Peyer's patch (tissue), 4 donors: ENCODE measurements at regions not wholly inside any gene's neighbourhood (a gene's known extent, or its start where the extent isn't known, plus 50 kb on each side); places are given as distances from the start of the nearest gene placed in this dataset.

ENCODE experiments used
- DNase-seq, 3 donors: peaks; one replicate each; pipeline ENCODE4 v3.0.0-alpha.2; 2017 to 2019
- H3K27ac ChIP-seq, 4 donors: fragments of 200-600 bp; sonication (generic); one replicate each; pipeline ENCODE4 v1.5.1; 2016 to 2019
- H3K27me3 ChIP-seq, 2 donors: fragments of 200-600 bp; sonication (generic); one replicate each; pipeline ENCODE4 v1.5.1; 2019
- H3K36me3 ChIP-seq, 3 donors: fragments of 200-600 bp; sonication (generic); one replicate each; pipeline ENCODE4 v1.5.1; 2016 to 2019
- H3K4me1 ChIP-seq, 4 donors: fragments of 200-600 bp; sonication (generic); one replicate each; pipeline ENCODE4 v1.5.1; 2016 to 2019
- H3K4me3 ChIP-seq, 4 donors: fragments of 200-600 bp; sonication (generic); 1 replicate in 3 of 4; 2 replicates in 1 of 4; pipeline ENCODE4 v1.5.1; 2016 to 2019; ENCODE audit warnings: mild to moderate bottlenecking in 1 of 4
- H3K9me3 ChIP-seq, 4 donors: fragments of 200-600 bp; sonication (generic); one replicate each; pipeline ENCODE4 v1.5.1; 2016 to 2019; ENCODE audit warnings: mild to moderate bottlenecking in 1 of 4
- POLR2A ChIP-seq, 2 donors: fragments of 450-650 bp; IDR thresholded peaks; one replicate each; pipeline ENCODE4 v1.5.1; 2017; ENCODE audit warnings: antibody characterized with exemption in 2 of 2, mild to moderate bottlenecking in 2 of 2, moderate library complexity in 2 of 2
- TF ChIP-seq, protein P1 (sequence below), 6 experiments: fragments of 450-650 bp in 4 of 6; fragments of 200-600 bp in 2 of 6; sonication (generic) in 1 of 6; IDR thresholded peaks; one replicate each; pipeline ENCODE4 v1.5.1; 2017 to 2019; ENCODE audit warnings: antibody characterized with exemption in 6 of 6, mild to moderate bottlenecking in 3 of 6, moderate library complexity in 1 of 6

DNA sequence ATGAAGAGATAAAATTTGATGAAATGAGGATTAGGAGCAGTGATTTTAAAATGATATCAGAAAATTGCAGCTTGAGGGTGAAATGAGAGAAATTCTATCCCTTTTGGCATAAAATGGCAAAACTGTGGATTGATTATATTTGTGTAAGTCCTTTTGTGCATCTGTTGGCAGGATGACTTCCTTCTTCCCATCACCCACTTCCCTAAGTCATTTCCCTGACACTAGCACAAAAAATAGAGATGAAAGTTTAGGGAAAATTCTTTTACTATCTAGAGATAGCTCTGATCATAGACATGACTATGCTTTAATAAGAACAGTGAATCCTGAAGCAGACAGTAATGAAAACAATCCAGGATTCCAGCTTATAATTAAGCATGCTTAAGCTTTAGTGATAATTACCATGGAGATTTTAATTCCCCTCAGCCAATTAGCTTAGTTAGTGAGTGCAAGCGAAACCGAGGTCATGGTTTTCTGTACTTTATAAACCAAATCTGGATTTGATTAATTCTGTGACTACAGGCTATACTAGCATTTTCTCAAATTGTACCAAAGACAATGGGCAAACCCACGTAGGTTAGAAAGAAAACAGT is 163.6 kb upstream of the TARS1 start:
- Histone ChIP-seq H3K27ac (no peak overlapping the region), H3K9me3 (no peaks in the 10 kb centered on the region), H3K27me3 (no peaks in the 10 kb centered on the region), H3K4me3 (no peak overlapping the region), H3K36me3 (no peaks in the 10 kb centered on the region), H3K4me1 (no peaks in the 10 kb centered on the region)
- TF ChIP-seq POLR2A (IDR thresholded peaks at IDR 0.05): no peak
- TF ChIP-seq, protein P1, sequence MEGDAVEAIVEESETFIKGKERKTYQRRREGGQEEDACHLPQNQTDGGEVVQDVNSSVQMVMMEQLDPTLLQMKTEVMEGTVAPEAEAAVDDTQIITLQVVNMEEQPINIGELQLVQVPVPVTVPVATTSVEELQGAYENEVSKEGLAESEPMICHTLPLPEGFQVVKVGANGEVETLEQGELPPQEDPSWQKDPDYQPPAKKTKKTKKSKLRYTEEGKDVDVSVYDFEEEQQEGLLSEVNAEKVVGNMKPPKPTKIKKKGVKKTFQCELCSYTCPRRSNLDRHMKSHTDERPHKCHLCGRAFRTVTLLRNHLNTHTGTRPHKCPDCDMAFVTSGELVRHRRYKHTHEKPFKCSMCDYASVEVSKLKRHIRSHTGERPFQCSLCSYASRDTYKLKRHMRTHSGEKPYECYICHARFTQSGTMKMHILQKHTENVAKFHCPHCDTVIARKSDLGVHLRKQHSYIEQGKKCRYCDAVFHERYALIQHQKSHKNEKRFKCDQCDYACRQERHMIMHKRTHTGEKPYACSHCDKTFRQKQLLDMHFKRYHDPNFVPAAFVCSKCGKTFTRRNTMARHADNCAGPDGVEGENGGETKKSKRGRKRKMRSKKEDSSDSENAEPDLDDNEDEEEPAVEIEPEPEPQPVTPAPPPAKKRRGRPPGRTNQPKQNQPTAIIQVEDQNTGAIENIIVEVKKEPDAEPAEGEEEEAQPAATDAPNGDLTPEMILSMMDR (IDR thresholded peaks at IDR 0.05): no peak
- no peak for DNase-seq

DNA sequence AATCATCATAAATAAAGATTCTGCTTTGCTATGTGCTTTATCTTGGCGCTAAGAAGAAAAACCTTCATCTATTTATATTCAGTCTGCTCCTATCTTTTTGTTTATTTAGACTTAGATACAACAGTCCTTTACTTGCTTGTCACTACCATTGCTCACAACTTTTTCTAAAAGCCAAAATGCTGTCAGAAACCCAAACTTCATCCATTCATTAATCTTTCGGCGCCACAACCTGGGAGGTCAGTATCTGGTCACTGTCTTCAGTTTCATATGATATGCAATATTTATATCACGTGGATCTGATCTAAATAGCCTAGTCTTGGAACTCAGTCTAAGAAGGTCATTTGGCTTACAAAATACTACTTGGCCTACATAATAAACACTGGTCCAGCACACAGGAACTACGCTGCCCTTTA is 159.3 kb upstream of the TARS1 start:
- no peaks in the 10 kb centered on the region for H3K36me3 ChIP-seq
- no peak overlapping the region for H3K4me3 ChIP-seq
- DNase-seq: no peak
- no peaks in the 10 kb centered on the region for H3K27me3 ChIP-seq
- no peaks in the 10 kb centered on the region for H3K4me1 ChIP-seq
- TF ChIP-seq, protein P1 (IDR thresholded peaks at IDR 0.05): no peak
- no peak for TF ChIP-seq POLR2A (IDR thresholded peaks at IDR 0.05)
- H3K27ac ChIP-seq: no peak overlapping the region
- no peaks in the 10 kb centered on the region for H3K9me3 ChIP-seq

DNA sequence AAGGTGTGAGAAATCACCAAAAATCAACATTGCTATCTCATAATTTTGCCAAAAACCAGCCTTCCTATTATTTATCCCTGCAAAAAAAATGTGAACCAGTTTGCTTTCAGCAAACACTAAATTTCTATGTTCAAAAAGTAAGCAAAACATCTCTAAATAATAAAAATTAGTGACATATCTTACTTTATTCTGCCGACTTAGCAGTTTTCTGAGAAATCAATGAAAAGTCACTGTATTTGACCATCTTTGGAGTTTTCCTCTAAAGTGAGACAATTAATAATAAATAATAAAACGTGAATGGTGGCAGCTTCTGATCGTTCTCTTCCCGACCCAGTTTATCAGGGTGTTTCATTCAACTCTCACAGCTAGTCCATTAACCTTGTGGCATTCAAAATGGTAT is 158.6 kb upstream of the TARS1 start:
- no peak for DNase-seq
- TF ChIP-seq, protein P1 (IDR thresholded peaks at IDR 0.05): no peak
- TF ChIP-seq POLR2A (IDR thresholded peaks at IDR 0.05): no peak
- no peaks in the 10 kb centered on the region for H3K9me3 ChIP-seq
- H3K4me1 ChIP-seq: no peaks in the 10 kb centered on the region
- no peak overlapping the region for H3K4me3 ChIP-seq
- no peak overlapping the region for H3K27ac ChIP-seq
- no peaks in the 10 kb centered on the region for H3K36me3 ChIP-seq
- H3K27me3 ChIP-seq: no peaks in the 10 kb centered on the region

DNA sequence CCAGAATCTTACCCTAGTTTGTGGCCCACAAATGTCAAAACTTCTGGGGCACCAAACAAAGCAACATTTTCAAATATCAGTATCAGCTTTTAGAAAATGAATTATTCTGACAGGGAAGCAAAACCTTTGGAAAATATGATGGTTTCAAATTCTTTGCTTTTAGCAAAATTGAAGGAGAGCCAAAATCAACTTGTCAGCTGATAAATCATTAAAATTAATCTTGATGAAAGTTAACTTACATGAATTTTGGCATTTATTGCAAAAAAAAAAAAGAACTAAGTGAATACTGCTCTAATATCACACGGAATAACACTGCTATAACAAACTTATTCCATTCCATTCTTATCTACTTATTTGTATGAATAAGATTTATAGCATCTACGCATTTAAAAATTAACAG is 158.1 kb upstream of the TARS1 start:
- no peaks in the 10 kb centered on the region for H3K27me3 ChIP-seq
- no peak overlapping the region for H3K4me3 ChIP-seq
- H3K36me3 ChIP-seq: no peaks in the 10 kb centered on the region
- no peak for TF ChIP-seq POLR2A (IDR thresholded peaks at IDR 0.05)
- TF ChIP-seq, protein P1 (IDR thresholded peaks at IDR 0.05): no peak
- no peaks in the 10 kb centered on the region for H3K9me3 ChIP-seq
- no peak for DNase-seq
- H3K27ac ChIP-seq: no peak overlapping the region
- no peaks in the 10 kb centered on the region for H3K4me1 ChIP-seq

DNA sequence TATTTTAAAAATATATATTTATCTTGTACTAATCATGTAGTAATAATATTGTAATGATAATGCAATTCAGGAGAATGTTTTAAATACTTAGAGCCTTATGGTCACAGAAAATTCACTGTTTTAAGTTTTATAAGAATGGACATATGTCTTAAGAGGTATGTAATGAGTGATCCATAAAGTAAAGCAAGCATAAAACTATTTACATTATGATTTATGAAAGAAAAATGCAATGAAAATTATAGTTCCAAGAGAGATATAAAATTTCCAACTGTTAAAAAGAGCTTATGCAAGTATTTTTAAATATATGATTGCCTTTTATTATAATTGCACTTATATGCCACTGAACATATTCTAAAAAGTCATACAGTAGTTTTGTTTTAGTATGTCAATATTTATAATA is 157.5 kb upstream of the TARS1 start:
- Histone ChIP-seq H3K9me3 (no peaks in the 10 kb centered on the region), H3K27ac (no peak overlapping the region), H3K4me3 (no peak overlapping the region), H3K27me3 (no peaks in the 10 kb centered on the region), H3K4me1 (no peaks in the 10 kb centered on the region), H3K36me3 (no peaks in the 10 kb centered on the region)
- no peak for DNase-seq
- TF ChIP-seq, protein P1 (IDR thresholded peaks at IDR 0.05): no peak
- TF ChIP-seq POLR2A (IDR thresholded peaks at IDR 0.05): no peak

DNA sequence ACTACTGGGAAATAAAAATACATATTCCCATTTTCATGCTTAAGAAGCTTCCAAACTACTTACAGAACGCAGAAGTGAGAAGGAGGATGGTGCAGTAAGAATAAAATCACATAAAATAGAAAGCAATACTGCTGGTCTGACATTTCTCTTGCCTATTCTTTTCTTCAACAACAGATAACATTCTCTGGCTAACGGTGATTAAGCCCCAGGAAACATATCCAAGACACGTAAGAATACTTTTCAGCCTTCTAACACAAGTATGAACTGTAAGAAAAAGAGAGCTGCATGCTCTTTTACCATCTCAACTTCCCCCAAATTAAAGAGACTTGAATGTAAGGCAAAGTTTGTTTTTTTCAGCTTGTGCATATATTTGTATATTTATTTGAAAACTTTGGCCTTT is 156.1 kb upstream of the TARS1 start:
- no peak for DNase-seq
- TF ChIP-seq, protein P1 (IDR thresholded peaks at IDR 0.05): no peak
- TF ChIP-seq POLR2A (IDR thresholded peaks at IDR 0.05): no peak
- H3K27ac ChIP-seq: no peak overlapping the region
- H3K36me3 ChIP-seq: no peaks in the 10 kb centered on the region
- H3K9me3 ChIP-seq: no peaks in the 10 kb centered on the region
- H3K4me3 ChIP-seq: no peak overlapping the region
- no peaks in the 10 kb centered on the region for H3K4me1 ChIP-seq
- H3K27me3 ChIP-seq: no peaks in the 10 kb centered on the region
